ENCODE measurements at regions not wholly inside any gene's neighbourhood (a gene's known extent, or its start where the extent isn't known, plus 50 kb on each side); places are given as distances from the start of the nearest gene placed in this dataset.
"Not testable (repeated sequence)": the region's sequence is repeated elsewhere in the genome, so short reads cannot be mapped to it uniquely, and the experiment has no call there.

DNA sequence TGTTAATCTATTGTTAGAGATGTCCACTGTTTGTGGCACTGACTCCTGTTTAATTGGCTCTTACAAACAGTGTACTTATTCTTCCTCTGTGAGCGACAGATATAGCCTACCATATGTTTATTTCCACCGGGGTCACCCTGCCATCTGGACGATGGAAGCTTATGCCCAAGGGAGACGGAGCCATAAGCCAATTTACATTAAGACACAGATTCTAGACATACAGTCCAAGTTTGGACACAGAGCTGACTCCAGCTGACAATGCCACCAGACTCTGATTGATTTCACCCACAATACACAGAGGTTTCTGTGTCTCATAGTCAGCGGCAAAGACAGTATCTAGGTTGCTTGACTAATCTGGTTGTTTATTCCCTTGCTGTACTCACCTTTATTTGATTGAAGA, 198.9 kb downstream of the ENC1 start:
- DNase-seq (ENCODE audit: low spot score) = no peak
- TF ChIP-seq, protein P1, sequence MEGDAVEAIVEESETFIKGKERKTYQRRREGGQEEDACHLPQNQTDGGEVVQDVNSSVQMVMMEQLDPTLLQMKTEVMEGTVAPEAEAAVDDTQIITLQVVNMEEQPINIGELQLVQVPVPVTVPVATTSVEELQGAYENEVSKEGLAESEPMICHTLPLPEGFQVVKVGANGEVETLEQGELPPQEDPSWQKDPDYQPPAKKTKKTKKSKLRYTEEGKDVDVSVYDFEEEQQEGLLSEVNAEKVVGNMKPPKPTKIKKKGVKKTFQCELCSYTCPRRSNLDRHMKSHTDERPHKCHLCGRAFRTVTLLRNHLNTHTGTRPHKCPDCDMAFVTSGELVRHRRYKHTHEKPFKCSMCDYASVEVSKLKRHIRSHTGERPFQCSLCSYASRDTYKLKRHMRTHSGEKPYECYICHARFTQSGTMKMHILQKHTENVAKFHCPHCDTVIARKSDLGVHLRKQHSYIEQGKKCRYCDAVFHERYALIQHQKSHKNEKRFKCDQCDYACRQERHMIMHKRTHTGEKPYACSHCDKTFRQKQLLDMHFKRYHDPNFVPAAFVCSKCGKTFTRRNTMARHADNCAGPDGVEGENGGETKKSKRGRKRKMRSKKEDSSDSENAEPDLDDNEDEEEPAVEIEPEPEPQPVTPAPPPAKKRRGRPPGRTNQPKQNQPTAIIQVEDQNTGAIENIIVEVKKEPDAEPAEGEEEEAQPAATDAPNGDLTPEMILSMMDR (IDR thresholded peaks at IDR 0.05; ENCODE audit: extremely low read depth, missing control alignments) = no peak

DNA sequence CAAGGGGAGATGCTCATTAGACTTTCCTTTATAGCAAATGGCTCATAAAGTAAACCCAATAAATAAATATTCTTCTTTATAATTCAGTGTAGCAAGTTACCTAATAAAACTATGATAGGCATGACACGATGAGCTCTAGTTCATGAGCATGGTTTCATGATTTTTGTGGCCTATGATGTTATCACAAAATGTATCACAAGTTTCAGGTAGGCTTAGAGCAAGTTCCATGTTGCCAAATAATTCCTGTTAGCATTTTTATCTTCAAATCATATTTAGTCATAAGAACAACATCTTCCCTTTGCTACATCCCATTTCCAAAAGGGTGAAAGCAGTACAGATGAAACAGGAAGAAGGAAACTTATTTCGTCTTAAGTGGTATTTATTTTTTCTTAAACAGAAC, 200.2 kb downstream of the ENC1 start:
- DNase-seq (ENCODE audit: low spot score) = no peak
- TF ChIP-seq, protein P1 (IDR thresholded peaks at IDR 0.05; ENCODE audit: extremely low read depth, missing control alignments) = no peak

DNA sequence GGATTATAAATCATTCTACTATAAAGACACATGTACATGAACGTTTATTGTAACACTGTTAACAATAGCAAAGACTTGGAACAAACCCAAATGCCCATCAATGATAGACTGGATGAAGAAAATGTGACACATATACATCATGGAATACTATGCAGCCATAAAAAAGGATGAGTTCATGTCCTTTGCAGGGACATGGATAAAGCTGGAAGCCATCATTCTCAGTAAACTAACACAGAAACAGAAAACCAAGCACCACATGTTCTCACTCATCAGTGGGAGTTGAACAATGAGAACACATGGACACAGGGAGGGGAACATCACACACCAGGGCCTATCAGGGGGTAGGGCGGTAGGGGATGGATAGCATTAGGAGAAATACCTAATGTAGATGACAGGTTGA, 202.7 kb downstream of the ENC1 start:
- not testable (repeated sequence) for DNase-seq (ENCODE audit: low spot score)

DNA sequence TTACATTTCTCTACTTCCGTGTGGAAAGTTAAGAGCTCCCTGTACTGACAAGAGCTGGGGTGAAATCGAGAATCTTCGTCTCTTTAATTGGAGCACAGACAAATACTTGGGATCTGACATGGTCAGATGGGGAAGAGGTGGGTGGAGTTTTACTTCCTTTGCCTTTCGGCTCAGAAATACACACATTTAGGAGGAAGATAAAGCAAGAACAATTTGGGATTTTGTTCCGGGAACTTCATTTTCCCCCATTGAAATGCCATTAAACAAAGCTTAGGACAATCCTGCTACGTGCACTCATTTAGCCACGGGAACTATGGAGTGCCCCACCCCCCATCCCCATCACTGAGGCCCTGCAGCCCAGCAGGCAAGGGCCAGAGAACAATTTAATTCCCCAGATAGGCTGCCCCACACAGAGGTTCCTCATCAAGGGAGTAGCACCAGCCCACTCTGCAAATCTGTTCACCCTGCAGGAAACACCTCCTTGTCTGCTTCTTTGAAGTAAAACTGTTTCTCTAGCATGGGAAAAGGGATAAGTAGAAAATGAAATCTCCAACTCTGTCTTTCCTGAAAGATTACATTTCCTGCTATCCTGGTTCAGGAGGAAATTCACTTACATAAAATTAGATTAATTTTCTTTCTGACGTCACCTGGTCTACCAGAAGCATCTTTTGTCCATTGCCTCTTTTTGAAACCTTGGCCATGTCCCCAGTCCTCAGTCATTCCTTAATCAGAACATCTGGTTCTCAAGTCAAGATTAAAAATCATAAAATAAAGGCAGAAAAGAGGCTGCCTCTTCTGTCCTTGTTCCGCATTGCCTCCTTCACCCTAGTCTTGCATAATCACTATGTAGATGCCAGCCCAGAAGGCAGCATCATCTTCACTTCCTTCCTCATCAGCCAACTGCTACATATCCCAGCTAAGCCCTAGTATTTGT, 206.4 kb downstream of the ENC1 start:
- DNase-seq (ENCODE audit: low spot score) = no peak
- TF ChIP-seq, protein P1 (IDR thresholded peaks at IDR 0.05; ENCODE audit: extremely low read depth, missing control alignments) = no peak

DNA sequence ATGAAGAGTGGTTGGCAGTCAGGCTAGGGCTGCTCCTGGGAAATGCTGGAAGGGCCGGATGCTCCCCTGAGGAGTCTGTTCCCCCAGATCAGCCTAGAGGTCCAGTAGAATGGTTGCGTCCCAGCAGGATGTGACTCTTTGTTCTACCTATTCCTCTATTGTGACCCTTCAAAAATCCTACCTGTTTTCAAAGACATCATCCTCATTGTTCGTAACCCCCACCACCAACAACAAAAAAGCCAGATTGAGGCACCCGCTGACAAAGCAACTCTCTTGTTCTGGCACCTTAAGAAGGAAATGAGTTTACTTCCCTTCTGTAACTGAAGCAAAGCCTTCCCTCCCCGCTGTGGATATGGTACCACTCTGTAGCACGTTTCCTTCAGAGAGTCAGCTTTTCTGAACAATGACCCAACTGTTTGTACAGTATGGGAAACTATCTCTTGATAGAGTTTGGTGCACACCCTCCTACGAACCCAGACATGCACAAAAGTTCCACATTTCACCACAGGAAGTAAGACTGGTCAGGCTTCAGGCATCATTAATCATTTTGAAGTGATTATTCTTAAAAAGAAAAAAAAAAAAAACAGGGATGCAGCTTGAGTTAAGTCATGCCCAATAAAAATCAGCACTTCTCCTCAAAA, 207.2 kb downstream of the ENC1 start:
- peak; percentile 7 for DNase-seq (ENCODE audit: low spot score)
- TF ChIP-seq, protein P1 (IDR thresholded peaks at IDR 0.05; ENCODE audit: extremely low read depth, missing control alignments) = no peak

DNA sequence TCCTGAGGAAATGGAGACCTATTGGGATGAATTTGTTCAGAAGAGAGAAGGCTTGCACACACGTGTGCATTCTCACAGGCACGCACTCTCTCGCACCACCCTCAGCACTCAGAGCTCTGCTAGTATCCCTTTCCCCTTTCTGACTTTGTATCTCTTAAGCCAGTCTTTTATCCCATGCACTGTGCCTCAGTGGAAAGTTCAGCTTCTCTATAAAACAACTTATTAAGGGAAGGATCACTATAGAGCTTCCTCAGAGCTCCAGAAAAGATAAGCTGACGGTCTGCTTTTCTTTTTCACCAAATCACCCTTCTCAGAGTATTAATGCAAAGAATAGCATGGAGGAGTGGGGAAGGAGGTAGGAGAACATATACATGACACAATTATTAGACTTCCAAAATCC, 207.8 kb downstream of the ENC1 start:
- no peak for DNase-seq (ENCODE audit: low spot score)
- TF ChIP-seq, protein P1 (IDR thresholded peaks at IDR 0.05; ENCODE audit: extremely low read depth, missing control alignments) = no peak

DNA sequence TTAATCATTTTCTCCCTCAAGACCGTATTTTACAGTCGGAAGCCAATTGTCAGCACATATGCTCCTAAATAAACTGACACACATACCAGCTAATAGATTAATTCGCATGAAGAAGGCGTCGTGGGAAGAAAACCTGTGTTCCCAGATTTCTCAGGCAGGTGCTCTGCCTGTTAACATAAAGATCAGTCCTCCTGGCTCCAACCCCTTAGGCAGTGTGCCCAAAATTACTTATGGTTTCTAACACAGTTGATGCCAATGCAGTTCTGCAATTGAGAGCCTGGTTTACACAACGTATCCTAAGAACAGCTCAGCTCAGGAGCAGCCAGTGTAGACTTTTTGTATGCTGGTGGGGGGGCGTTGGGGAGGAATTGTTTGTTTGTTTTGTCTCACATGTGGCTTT, 208.3 kb downstream of the ENC1 start:
- TF ChIP-seq, protein P1 (IDR thresholded peaks at IDR 0.05; ENCODE audit: extremely low read depth, missing control alignments) = no peak
- DNase-seq (ENCODE audit: low spot score) = no peak

All from GM20000 (cell line).